H9 (cell line): ENCODE measurements at regions not wholly inside any gene's neighbourhood (a gene's known extent, or its start where the extent isn't known, plus 50 kb on each side); places are given as distances from the start of the nearest gene placed in this dataset.

Experiments
- DNase-seq: peaks from one replicate; pipeline ENCODE4 v3.0.0-alpha.2; 2017
- H2AFZ ChIP-seq: one replicate; pipeline ENCODE4 v1.6.1; 2013; ENCODE audit warnings: mild to moderate bottlenecking, low read length, control low read depth, moderate library complexity
- H2AK5ac ChIP-seq: 2 replicates; pipeline ENCODE4 v1.6.1; 2013; ENCODE audit warnings: low read length, control low read depth, mixed read lengths; ENCODE audit not compliant: insufficient read length
- H2BK120ac ChIP-seq: one replicate; pipeline ENCODE4 v1.6.1; 2013; ENCODE audit warnings: low read depth, mild to moderate bottlenecking, low read length, control low read depth, inconsistent platforms; ENCODE audit not compliant: poor library complexity, severe bottlenecking
- H2BK12ac ChIP-seq: 2 replicates; pipeline ENCODE4 v1.6.1; 2013; ENCODE audit warnings: low read length, control low read depth, mixed read lengths, low read depth; ENCODE audit not compliant: insufficient read length
- H2BK15ac ChIP-seq: 2 replicates; pipeline ENCODE4 v1.6.1; 2013; ENCODE audit warnings: low read depth, low read length, control low read depth
- H2BK20ac ChIP-seq: one replicate; pipeline ENCODE4 v1.6.1; 2013; ENCODE audit warnings: low read depth, mild to moderate bottlenecking, low read length, control low read depth, inconsistent platforms; ENCODE audit not compliant: poor library complexity, severe bottlenecking
- H2BK5ac ChIP-seq: 2 replicates; pipeline ENCODE4 v1.6.1; 2013; ENCODE audit warnings: low read length, control low read depth, mixed read lengths; ENCODE audit not compliant: insufficient read length
- H3K14ac ChIP-seq: 2 replicates; pipeline ENCODE4 v1.6.1; 2013; ENCODE audit warnings: low read length, control low read depth; ENCODE audit not compliant: insufficient read depth
- H3K18ac ChIP-seq: 2 replicates; pipeline ENCODE4 v1.6.1; 2013; ENCODE audit warnings: low read depth, mild to moderate bottlenecking, mixed read lengths, low read length, control low read depth; ENCODE audit not compliant: insufficient read length
- H3K23ac ChIP-seq: 2 replicates; pipeline ENCODE4 v1.6.1; 2013; ENCODE audit warnings: low read length, control low read depth, mixed read lengths, low read depth; ENCODE audit not compliant: insufficient read length
- H3K23me2 ChIP-seq: 2 replicates; pipeline ENCODE4 v1.6.1; 2013; ENCODE audit warnings: low read depth, mild to moderate bottlenecking, mixed read lengths, low read length, control low read depth; ENCODE audit not compliant: insufficient read length, poor library complexity, severe bottlenecking
- H3K27ac ChIP-seq: 2 replicates; pipeline ENCODE4 v1.5.1; 2013; ENCODE audit warnings: low read length, control low read depth, mixed read lengths, low read depth; ENCODE audit not compliant: insufficient read length
- H3K27me3 ChIP-seq: 2 replicates; pipeline ENCODE4 v1.6.1; 2013; ENCODE audit warnings: low read length, control low read depth, inconsistent platforms; ENCODE audit not compliant: insufficient read depth
- H3K4ac ChIP-seq: 2 replicates; pipeline ENCODE4 v1.6.1; 2013; ENCODE audit warnings: low read depth, mild to moderate bottlenecking, control low read depth, inconsistent platforms, low read length, moderate library complexity
- H3K4me1 ChIP-seq: 2 replicates; pipeline ENCODE4 v1.6.1; 2013; ENCODE audit warnings: low read length, control low read depth, inconsistent platforms; ENCODE audit not compliant: insufficient read depth
- H3K4me2 ChIP-seq: 2 replicates; pipeline ENCODE4 v1.6.1; 2013; ENCODE audit warnings: low read length, control low read depth, mixed read lengths; ENCODE audit not compliant: insufficient read length, insufficient read depth
- H3K56ac ChIP-seq: 2 replicates; pipeline ENCODE4 v1.6.1; 2013; ENCODE audit warnings: low read depth, mild to moderate bottlenecking, mixed read lengths, low read length, control low read depth; ENCODE audit not compliant: insufficient read length
- H3K79me1 ChIP-seq: 2 replicates; pipeline ENCODE4 v1.6.1; 2013; ENCODE audit warnings: low read depth, mild to moderate bottlenecking, moderate library complexity, low read length, control low read depth, inconsistent platforms; ENCODE audit not compliant: insufficient read depth, poor library complexity, severe bottlenecking
- H3K79me2 ChIP-seq: 2 replicates; pipeline ENCODE4 v1.6.1; 2013; ENCODE audit warnings: low read length, control low read depth, inconsistent platforms; ENCODE audit not compliant: insufficient read depth
- H3K9ac ChIP-seq: 2 replicates; pipeline ENCODE4 v1.6.1; 2013; ENCODE audit warnings: low read length, control low read depth, mixed read lengths; ENCODE audit not compliant: insufficient read length; ENCODE audit errors: extremely low read depth
- H3K9me3 ChIP-seq: one replicate; pipeline ENCODE4 v1.6.1; 2013; ENCODE audit warnings: low read depth, low read length, inconsistent platforms; ENCODE audit not compliant: control insufficient read depth
- H3T11ph ChIP-seq: one replicate; pipeline ENCODE4 v1.6.1; 2013; ENCODE audit warnings: mild to moderate bottlenecking, low read length, control low read depth, inconsistent platforms
- H4K20me1 ChIP-seq: one replicate; pipeline ENCODE4 v1.6.1; 2013; ENCODE audit not compliant: control insufficient read depth, insufficient read length, insufficient read depth
- H4K5ac ChIP-seq: 2 replicates; pipeline ENCODE4 v1.6.1; 2013; ENCODE audit warnings: low read depth, mild to moderate bottlenecking, mixed read lengths, low read length, control low read depth; ENCODE audit not compliant: insufficient read length
- H4K8ac ChIP-seq: replicated peaks from 2 replicates; pipeline ENCODE4 v1.6.1; 2013; ENCODE audit warnings: low read length, control low read depth, mixed read lengths, low read depth; ENCODE audit not compliant: insufficient read length
- H4K91ac ChIP-seq: 2 replicates; pipeline ENCODE4 v1.6.1; 2013; ENCODE audit warnings: low read depth, mild to moderate bottlenecking, moderate library complexity, mixed read lengths, low read length, control low read depth; ENCODE audit not compliant: insufficient read length
- H3K27ac Mint-ChIP-seq, 3 experiments: 2 replicates in 2 of 3; 3 replicates in 1 of 3; pipeline ENCODE4 v1.8.0; 2020 to 2021; ENCODE audit warnings: mixed read lengths in 3 of 3, mild to moderate bottlenecking in 1 of 3, moderate library complexity in 1 of 3
- H3K27me3 Mint-ChIP-seq: 2 replicates; pipeline ENCODE4 v1.8.0; 2021; ENCODE audit warnings: low read depth, mild to moderate bottlenecking, moderate library complexity, mixed read lengths
- H3K36me3 Mint-ChIP-seq, 3 experiments: 2 replicates in 2 of 3; 3 replicates in 1 of 3; pipeline ENCODE4 v1.8.0; 2020 to 2021; ENCODE audit warnings: low read depth in 3 of 3, mixed read lengths in 3 of 3; ENCODE audit not compliant: insufficient read depth in 1 of 3
- H3K4me1 Mint-ChIP-seq, 2 experiments: 2 replicates each; pipeline ENCODE4 v1.8.0; 2020; ENCODE audit warnings: mixed read lengths in 2 of 2
- H3K4me3 Mint-ChIP-seq, 2 experiments: 2 replicates in 1 of 2; 3 replicates in 1 of 2; pipeline ENCODE4 v1.8.0; 2020 to 2021; ENCODE audit warnings: mild to moderate bottlenecking in 2 of 2, mixed read lengths in 2 of 2, moderate library complexity in 1 of 2
- H3K9me3 Mint-ChIP-seq, 2 experiments: 2 replicates in 1 of 2; 3 replicates in 1 of 2; pipeline ENCODE4 v1.8.0; 2020; ENCODE audit warnings: mild to moderate bottlenecking in 2 of 2, mixed read lengths in 2 of 2, moderate library complexity in 1 of 2
- TF ChIP-seq, protein P1 (sequence below): fragments of 200-600 bp; sonication (generic); conservative IDR thresholded peaks from 3 replicates; pipeline ENCODE4 v1.8.0; 2021; ENCODE audit warnings: antibody characterized with exemption, mild to moderate bottlenecking

GRCh38 chr6:156189714-156190113 lies 587.5 kb upstream of the ARID1B start:
- Histone ChIP-seq H2AFZ (no peak overlapping the region), H3K4me1 (no peaks in the 10 kb centered on the region), H3K23me2 (no peaks in the 10 kb centered on the region), H3K18ac (no peak overlapping the region), H3K79me1 (no peaks in the 10 kb centered on the region), H4K8ac (no peak overlapping the region), H4K20me1 (no peaks in the 10 kb centered on the region), H4K91ac (no peak overlapping the region), H4K5ac (no peak overlapping the region), H3K4me2 (no peak overlapping the region), H3K9me3 (no peaks in the 10 kb centered on the region), H3K23ac (no peak overlapping the region), H3K56ac (no peak overlapping the region), H2BK12ac (no peak overlapping the region), H3K14ac (no peak overlapping the region), H2BK5ac (no peak overlapping the region), H3K27ac (no peak overlapping the region), H3K79me2 (no peaks in the 10 kb centered on the region), H3T11ph (no peak overlapping the region), H2BK120ac (no peak overlapping the region), H3K4ac (no peak overlapping the region), H3K27me3 (no peaks in the 10 kb centered on the region), H2BK15ac (no peak overlapping the region), H2BK20ac (no peak overlapping the region), H2AK5ac (no peak overlapping the region), H3K9ac (no peak overlapping the region)
- Mint-ChIP-seq H3K36me3 (peaks cover 0 to 2% (median 0%) of the 10 kb centered on the region in 3 experiments; a peak in 2 of 7 replicates), H3K4me1 (peaks cover 16 to 21% of the 10 kb centered on the region in 2 experiments), H3K27me3 (no peaks in the 10 kb centered on the region; the same call in 1 of the 2 replicates), H3K4me3 (no peak overlapping the region), H3K9me3 (peaks cover 0 to 3% of the 10 kb centered on the region in 2 experiments; a peak in 3 of 5 replicates), H3K27ac (no peak overlapping the region)
- no peak for DNase-seq
- TF ChIP-seq, protein P1, sequence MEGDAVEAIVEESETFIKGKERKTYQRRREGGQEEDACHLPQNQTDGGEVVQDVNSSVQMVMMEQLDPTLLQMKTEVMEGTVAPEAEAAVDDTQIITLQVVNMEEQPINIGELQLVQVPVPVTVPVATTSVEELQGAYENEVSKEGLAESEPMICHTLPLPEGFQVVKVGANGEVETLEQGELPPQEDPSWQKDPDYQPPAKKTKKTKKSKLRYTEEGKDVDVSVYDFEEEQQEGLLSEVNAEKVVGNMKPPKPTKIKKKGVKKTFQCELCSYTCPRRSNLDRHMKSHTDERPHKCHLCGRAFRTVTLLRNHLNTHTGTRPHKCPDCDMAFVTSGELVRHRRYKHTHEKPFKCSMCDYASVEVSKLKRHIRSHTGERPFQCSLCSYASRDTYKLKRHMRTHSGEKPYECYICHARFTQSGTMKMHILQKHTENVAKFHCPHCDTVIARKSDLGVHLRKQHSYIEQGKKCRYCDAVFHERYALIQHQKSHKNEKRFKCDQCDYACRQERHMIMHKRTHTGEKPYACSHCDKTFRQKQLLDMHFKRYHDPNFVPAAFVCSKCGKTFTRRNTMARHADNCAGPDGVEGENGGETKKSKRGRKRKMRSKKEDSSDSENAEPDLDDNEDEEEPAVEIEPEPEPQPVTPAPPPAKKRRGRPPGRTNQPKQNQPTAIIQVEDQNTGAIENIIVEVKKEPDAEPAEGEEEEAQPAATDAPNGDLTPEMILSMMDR: no peak
